Neural cell (in vitro differentiated cells): ENCODE measurements at regions not wholly inside any gene's neighbourhood (a gene's known extent, or its start where the extent isn't known, plus 50 kb on each side); places are given as distances from the start of the nearest gene placed in this dataset.

ENCODE experiments used
- H2AFZ ChIP-seq: fragments of 200-600, 300-800 bp; sonication (generic), shearing (Covaris generic); 2 replicates; pipeline ENCODE4 v1.6.0; 2014; ENCODE audit warnings: low read depth, mild to moderate bottlenecking, antibody characterized with exemption, low read length, moderate library complexity
- H3F3A ChIP-seq: fragments of 200-600 bp; shearing (Covaris generic); 2 replicates; pipeline ENCODE4 v1.6.1; 2016; ENCODE audit warnings: mild to moderate bottlenecking, moderate library complexity, mixed read lengths, antibody characterized with exemption, low read length; ENCODE audit not compliant: insufficient read depth, poor library complexity, severe bottlenecking
- H3K27ac ChIP-seq: fragments of 200-600, 300-800 bp; sonication (generic), shearing (Covaris generic); 2 replicates; pipeline ENCODE4 v1.5.1; 2014; ENCODE audit warnings: mild to moderate bottlenecking, low read length, moderate library complexity
- H3K27me3 ChIP-seq: fragments of 300-800, 200-600 bp; sonication (generic), shearing (Covaris generic); 2 replicates; pipeline ENCODE4 v1.6.0; 2014; ENCODE audit warnings: mild to moderate bottlenecking, low read depth, low read length, moderate library complexity; ENCODE audit not compliant: insufficient read depth
- H3K36me3 ChIP-seq: fragments of 300-800, 200-600 bp; sonication (generic), shearing (Covaris generic); 2 replicates; pipeline ENCODE4 v1.5.1; 2014; ENCODE audit warnings: mild to moderate bottlenecking, antibody characterized with exemption, low read length, moderate library complexity; ENCODE audit not compliant: insufficient read depth
- H3K4me2 ChIP-seq: fragments of 300-800, 200-600 bp; sonication (generic), shearing (Covaris generic); 2 replicates; pipeline ENCODE4 v1.6.0; 2014; ENCODE audit warnings: mild to moderate bottlenecking, low read length
- H3K4me3 ChIP-seq: fragments of 300-800, 200-600 bp; sonication (generic), shearing (Covaris generic); 2 replicates; pipeline ENCODE4 v1.5.1; 2014; ENCODE audit warnings: mild to moderate bottlenecking, low read length, moderate library complexity
- H3K79me2 ChIP-seq: fragments of 200-600 bp; shearing (Covaris generic); replicated peaks from 2 replicates; pipeline ENCODE4 v1.6.0; 2014; ENCODE audit warnings: mild to moderate bottlenecking, low read length, moderate library complexity; ENCODE audit not compliant: insufficient read depth
- H3K9ac ChIP-seq: fragments of 300-800, 200-600 bp; sonication (generic), shearing (Covaris generic); 2 replicates; pipeline ENCODE4 v1.6.1; 2016; ENCODE audit warnings: mild to moderate bottlenecking, low read length, mixed read lengths
- H3K9me2 ChIP-seq: fragments of 200-600 bp; shearing (Covaris generic); 2 replicates; pipeline ENCODE4 v1.6.1; 2016; ENCODE audit warnings: mild to moderate bottlenecking, low read length, mixed read lengths; ENCODE audit not compliant: insufficient read depth
- H3K9me3 ChIP-seq: fragments of 200-600, 300-800 bp; sonication (generic), shearing (Covaris generic); 2 replicates; pipeline ENCODE4 v1.6.1; 2016; ENCODE audit warnings: mild to moderate bottlenecking, mixed run types, low read length, moderate library complexity, mixed read lengths
- H4K20me1 ChIP-seq: fragments of 200-600 bp; shearing (Covaris generic); 2 replicates; pipeline ENCODE4 v1.6.1; 2016; ENCODE audit warnings: mild to moderate bottlenecking, mixed run types; ENCODE audit not compliant: insufficient read depth
- CTCF ChIP-seq: fragments of 450-650 bp; IDR thresholded peaks from 2 replicates; pipeline ENCODE4 v1.5.1; 2014; ENCODE audit warnings: antibody characterized with exemption, mild to moderate bottlenecking, moderate library complexity; ENCODE audit not compliant: poor library complexity, severe bottlenecking
- EP300 ChIP-seq: fragments of 450-650 bp; conservative IDR thresholded peaks from 2 replicates; pipeline ENCODE4 v1.6.1; 2014; ENCODE audit warnings: antibody characterized with exemption, mild to moderate bottlenecking, moderate library complexity; ENCODE audit not compliant: poor library complexity, severe bottlenecking
- EZH2 ChIP-seq: fragments of 200-600, 300-800 bp; shearing (Covaris generic), sonication (generic); IDR thresholded peaks from 2 replicates; pipeline ENCODE4 v1.6.1; 2014; ENCODE audit warnings: antibody characterized with exemption, low read length, borderline replicate concordance, mild to moderate bottlenecking; ENCODE audit not compliant: insufficient read depth, poor library complexity, severe bottlenecking
- MXI1 ChIP-seq: fragments of 450-650 bp; conservative IDR thresholded peaks from 2 replicates; pipeline ENCODE4 v1.6.1; 2014; ENCODE audit warnings: antibody characterized with exemption, mild to moderate bottlenecking; ENCODE audit not compliant: poor library complexity, severe bottlenecking
- POLR2AphosphoS5 ChIP-seq: IDR thresholded peaks from 2 replicates; pipeline ENCODE4 v1.6.1; 2012
- RAD21 ChIP-seq: fragments of 450-650 bp; conservative IDR thresholded peaks from 2 replicates; pipeline ENCODE4 v1.6.1; 2014; ENCODE audit warnings: antibody characterized with exemption, mild to moderate bottlenecking, moderate library complexity
- REST ChIP-seq: IDR thresholded peaks from 2 replicates; pipeline ENCODE4 v1.6.1; 2012; ENCODE audit warnings: borderline replicate concordance
- SMC3 ChIP-seq: fragments of 450-650 bp; conservative IDR thresholded peaks from 2 replicates; pipeline ENCODE4 v1.6.1; 2014; ENCODE audit warnings: antibody characterized with exemption, mild to moderate bottlenecking, moderate library complexity; ENCODE audit not compliant: poor library complexity
- TAF1 ChIP-seq: IDR thresholded peaks from 2 replicates; pipeline ENCODE4 v1.6.1; 2012; ENCODE audit warnings: low read depth

GRCh38 chr22:48677168-48677520 is 1150.5 kb downstream of the BRD1 start:
- no peak overlapping the region for H3K27ac ChIP-seq
- H3F3A ChIP-seq, result no peaks in the 10 kb centered on the region
- no peaks in the 10 kb centered on the region for H4K20me1 ChIP-seq
- H3K27me3 ChIP-seq, result no peaks in the 10 kb centered on the region
- H3K36me3 ChIP-seq, result no peaks in the 10 kb centered on the region
- H3K79me2 ChIP-seq, result no peaks in the 10 kb centered on the region
- H3K4me3 ChIP-seq, result no peak overlapping the region
- TF ChIP-seq MXI1, result no peak
- TF ChIP-seq EZH2, result no peak
- no peak for TF ChIP-seq RAD21
- TF ChIP-seq EP300, result no peak
- TF ChIP-seq SMC3, result no peak
- TF ChIP-seq POLR2AphosphoS5, result no peak
- H3K9ac ChIP-seq, result no peak overlapping the region
- H2AFZ ChIP-seq, result no peak overlapping the region
- H3K4me2 ChIP-seq, result no peak overlapping the region
- no peaks in the 10 kb centered on the region for H3K9me2 ChIP-seq
- no peaks in the 10 kb centered on the region for H3K9me3 ChIP-seq

GRCh38 chr22:48676266-48677167 is 1151.2 kb downstream of the BRD1 start:
- H3K79me2 ChIP-seq, result no peaks in the 10 kb centered on the region
- no peak overlapping the region for H2AFZ ChIP-seq
- H3K36me3 ChIP-seq, result no peaks in the 10 kb centered on the region
- H3K9ac ChIP-seq, result no peak overlapping the region
- H4K20me1 ChIP-seq, result no peaks in the 10 kb centered on the region
- H3K4me2 ChIP-seq, result no peak overlapping the region
- H3K27me3 ChIP-seq, result no peaks in the 10 kb centered on the region
- TF ChIP-seq TAF1 (no peak), MXI1 (no peak), EP300 (no peak), CTCF (no peak), SMC3 (no peak), REST (no peak), RAD21 (no peak), POLR2AphosphoS5 (no peak), EZH2 (no peak)
- no peaks in the 10 kb centered on the region for H3F3A ChIP-seq
- no peak overlapping the region for H3K27ac ChIP-seq
- H3K4me3 ChIP-seq, result no peak overlapping the region
- H3K9me3 ChIP-seq, result no peaks in the 10 kb centered on the region
- no peaks in the 10 kb centered on the region for H3K9me2 ChIP-seq
